Activated naive CD8-positive, alpha-beta T cell treated with anti-CD3 and anti-CD28 coated beads, Interleukin-2, amount 10 ng/mL, durations not matched to agents 7 days and 5 days (primary cell): ENCODE measurements at regions not wholly inside any gene's neighbourhood (a gene's known extent, or its start where the extent isn't known, plus 50 kb on each side); places are given as distances from the start of the nearest gene placed in this dataset.

Experiments
- ATAC-seq: fragments of 150-1000 bp; cut with Tn5 transposase; one replicate; pipeline ENCODE4 v1.10.0; 2021; ENCODE audit warnings: low read depth, moderate library complexity
- POLR2A ChIA-PET: fragments of 350-600 bp; sonication (Branson Sonifier 250); formaldehyde crosslinking; loops from one replicate; lab custom pipeline; 2021; ENCODE audit warnings: antibody characterized with exemption; lab: Charles Lee
- DNase-seq: peaks from one replicate; pipeline ENCODE4 v3.0.0; 2021
- H3K27ac Mint-ChIP-seq: one replicate; pipeline ENCODE4 v1.8.0; 2022; ENCODE audit warnings: mild to moderate bottlenecking, mixed read lengths
- H3K27me3 Mint-ChIP-seq: one replicate; pipeline ENCODE4 v1.8.0; 2022; ENCODE audit warnings: mild to moderate bottlenecking, moderate library complexity, mixed read lengths
- H3K36me3 Mint-ChIP-seq: one replicate; pipeline ENCODE4 v1.8.0; 2021; ENCODE audit warnings: mild to moderate bottlenecking, mixed read lengths
- H3K4me1 Mint-ChIP-seq: one replicate; pipeline ENCODE4 v1.8.0; 2021; ENCODE audit warnings: mixed read lengths
- H3K4me3 Mint-ChIP-seq: one replicate; pipeline ENCODE4 v1.8.0; 2022; ENCODE audit warnings: mild to moderate bottlenecking, moderate library complexity, mixed read lengths
- H3K9me3 Mint-ChIP-seq: one replicate; pipeline ENCODE4 v1.8.0; 2021; ENCODE audit warnings: mixed read lengths

GRCh38 chr3:107112356-107112755, 264.9 kb upstream of the CCDC54 start:
- POLR2A ChIA-PET, result no interaction called here
- H3K27me3 Mint-ChIP-seq, result no peaks in the 10 kb centered on the region
- H3K4me1 Mint-ChIP-seq, result no peaks in the 10 kb centered on the region
- H3K9me3 Mint-ChIP-seq, result no peaks in the 10 kb centered on the region
- ATAC-seq, result no peak
- no peak overlapping the region for H3K4me3 Mint-ChIP-seq
- H3K27ac Mint-ChIP-seq, result no peak overlapping the region
- DNase-seq, result no peak
- H3K36me3 Mint-ChIP-seq, result no peaks in the 10 kb centered on the region

GRCh38 chr3:107116251-107116650, 261.0 kb upstream of the CCDC54 start:
- Mint-ChIP-seq H3K4me1 (no peaks in the 10 kb centered on the region), H3K9me3 (no peaks in the 10 kb centered on the region), H3K36me3 (no peaks in the 10 kb centered on the region), H3K4me3 (no peak overlapping the region), H3K27ac (no peak overlapping the region), H3K27me3 (peaks cover 7% of the 10 kb centered on the region)
- DNase-seq (no peak), ATAC-seq (no peak)
- POLR2A ChIA-PET, result no interaction called here

- H3K36me3 Mint-ChIP-seq, result no peaks in the 10 kb centered on the region
- H3K4me3 Mint-ChIP-seq, result no peak overlapping the region
- ATAC-seq (no peak), DNase-seq (no peak)
- H3K27me3 Mint-ChIP-seq, result peaks cover 10% of the 10 kb centered on the region
- no peaks in the 10 kb centered on the region for H3K9me3 Mint-ChIP-seq
- POLR2A ChIA-PET, result no interaction called here
- H3K27ac Mint-ChIP-seq, result no peak overlapping the region
- no peaks in the 10 kb centered on the region for H3K4me1 Mint-ChIP-seq
Observed at GRCh38 chr3:107117156-107117555, 260.1 kb upstream of the CCDC54 start.

- no peaks in the 10 kb centered on the region for H3K9me3 Mint-ChIP-seq
- DNase-seq (no peak), ATAC-seq (no peak)
- POLR2A ChIA-PET, result no interaction called here
- H3K36me3 Mint-ChIP-seq, result no peaks in the 10 kb centered on the region
- H3K27ac Mint-ChIP-seq, result no peak overlapping the region
- H3K4me1 Mint-ChIP-seq, result no peaks in the 10 kb centered on the region
- H3K27me3 Mint-ChIP-seq, result peaks cover 13% of the 10 kb centered on the region
- H3K4me3 Mint-ChIP-seq, result no peak overlapping the region
Observed at GRCh38 chr3:107117922-107118536, 259.2 kb upstream of the CCDC54 start.

GRCh38 chr3:107124885-107125284, 252.4 kb upstream of the CCDC54 start:
- H3K27me3 Mint-ChIP-seq, result peaks cover 20% of the 10 kb centered on the region
- H3K9me3 Mint-ChIP-seq, result peaks cover under 1% of the 10 kb centered on the region
- POLR2A ChIA-PET, result no interaction called here
- H3K4me3 Mint-ChIP-seq, result no peak overlapping the region
- H3K36me3 Mint-ChIP-seq, result no peaks in the 10 kb centered on the region
- ATAC-seq (no peak), DNase-seq (no peak)
- H3K4me1 Mint-ChIP-seq, result no peaks in the 10 kb centered on the region
- no peak overlapping the region for H3K27ac Mint-ChIP-seq

- POLR2A ChIA-PET, result no interaction called here
- H3K4me3 Mint-ChIP-seq, result no peak overlapping the region
- no peak overlapping the region for H3K27ac Mint-ChIP-seq
- H3K36me3 Mint-ChIP-seq, result no peaks in the 10 kb centered on the region
- ATAC-seq (no peak), DNase-seq (no peak)
- H3K4me1 Mint-ChIP-seq, result no peaks in the 10 kb centered on the region
- peaks cover 8% of the 10 kb centered on the region for H3K9me3 Mint-ChIP-seq
- H3K27me3 Mint-ChIP-seq, result peaks cover 7% of the 10 kb centered on the region
Observed at GRCh38 chr3:107128946-107129345, 248.3 kb upstream of the CCDC54 start.

GRCh38 chr3:107130089-107130700, 247.0 kb upstream of the CCDC54 start:
- H3K27ac Mint-ChIP-seq, result no peak overlapping the region
- ATAC-seq, result no peak
- H3K36me3 Mint-ChIP-seq, result no peaks in the 10 kb centered on the region
- DNase-seq, result no peak
- H3K27me3 Mint-ChIP-seq, result peaks cover under 1% of the 10 kb centered on the region
- no peak overlapping the region for H3K4me3 Mint-ChIP-seq
- H3K4me1 Mint-ChIP-seq, result no peaks in the 10 kb centered on the region
- POLR2A ChIA-PET, result no interaction called here
- H3K9me3 Mint-ChIP-seq, result peaks cover 8% of the 10 kb centered on the region

- DNase-seq (no peak), ATAC-seq (no peak)
- POLR2A ChIA-PET, result no interaction called here
- H3K4me3 Mint-ChIP-seq, result no peak overlapping the region
- H3K4me1 Mint-ChIP-seq, result no peaks in the 10 kb centered on the region
- no peaks in the 10 kb centered on the region for H3K36me3 Mint-ChIP-seq
- H3K27ac Mint-ChIP-seq, result no peak overlapping the region
- H3K27me3 Mint-ChIP-seq, result no peaks in the 10 kb centered on the region
- H3K9me3 Mint-ChIP-seq, result peaks cover 8% of the 10 kb centered on the region
Observed at GRCh38 chr3:107132674-107133073, 244.6 kb upstream of the CCDC54 start.

- Mint-ChIP-seq H3K27me3 (no peaks in the 10 kb centered on the region), H3K4me1 (no peaks in the 10 kb centered on the region), H3K9me3 (peaks cover 8% of the 10 kb centered on the region), H3K36me3 (no peaks in the 10 kb centered on the region), H3K4me3 (no peak overlapping the region), H3K27ac (no peak overlapping the region)
- DNase-seq (no peak), ATAC-seq (no peak)
- POLR2A ChIA-PET, result no interaction called here
Observed at GRCh38 chr3:107133891-107134290, 243.3 kb upstream of the CCDC54 start.

- no peak overlapping the region for H3K4me3 Mint-ChIP-seq
- DNase-seq (no peak), ATAC-seq (no peak)
- H3K27me3 Mint-ChIP-seq, result no peaks in the 10 kb centered on the region
- no peaks in the 10 kb centered on the region for H3K4me1 Mint-ChIP-seq
- H3K9me3 Mint-ChIP-seq, result peaks cover 9% of the 10 kb centered on the region
- POLR2A ChIA-PET, result no interaction called here
- no peak overlapping the region for H3K27ac Mint-ChIP-seq
- H3K36me3 Mint-ChIP-seq, result no peaks in the 10 kb centered on the region
Observed at GRCh38 chr3:107142171-107142570, 235.1 kb upstream of the CCDC54 start.

GRCh38 chr3:107142786-107143575, 234.3 kb upstream of the CCDC54 start:
- ATAC-seq (no peak), DNase-seq (no peak)
- Mint-ChIP-seq H3K9me3 (peaks cover 9% of the 10 kb centered on the region), H3K4me1 (no peaks in the 10 kb centered on the region), H3K4me3 (no peak overlapping the region), H3K36me3 (no peaks in the 10 kb centered on the region), H3K27me3 (no peaks in the 10 kb centered on the region), H3K27ac (no peak overlapping the region)
- POLR2A ChIA-PET, result no interaction called here

GRCh38 chr3:107150675-107151074, 226.6 kb upstream of the CCDC54 start:
- no peak overlapping the region for H3K27ac Mint-ChIP-seq
- H3K27me3 Mint-ChIP-seq, result no peaks in the 10 kb centered on the region

GRCh38 chr3:107153981-107154380, 223.3 kb upstream of the CCDC54 start:
- Mint-ChIP-seq H3K4me3 (no peak overlapping the region), H3K27ac (no peak overlapping the region), H3K36me3 (no peaks in the 10 kb centered on the region), H3K9me3 (peaks cover 15% of the 10 kb centered on the region), H3K4me1 (no peaks in the 10 kb centered on the region), H3K27me3 (no peaks in the 10 kb centered on the region)
- POLR2A ChIA-PET, result no interaction called here
- no peak for DNase-seq
- ATAC-seq, result no peak

More at GRCh38 chr3:107150675-107151074, 226.6 kb upstream of the CCDC54 start:
- Mint-ChIP-seq H3K9me3 (peaks cover 2% of the 10 kb centered on the region), H3K4me3 (no peak overlapping the region), H3K36me3 (no peaks in the 10 kb centered on the region), H3K4me1 (no peaks in the 10 kb centered on the region)
- POLR2A ChIA-PET, result no interaction called here
- DNase-seq (no peak), ATAC-seq (no peak)

- DNase-seq (no peak), ATAC-seq (no peak)
- H3K27ac Mint-ChIP-seq, result no peak overlapping the region
- H3K4me3 Mint-ChIP-seq, result no peak overlapping the region
- no peaks in the 10 kb centered on the region for H3K36me3 Mint-ChIP-seq
- POLR2A ChIA-PET, result no interaction called here
- H3K4me1 Mint-ChIP-seq, result no peaks in the 10 kb centered on the region
- H3K9me3 Mint-ChIP-seq, result peaks cover 8% of the 10 kb centered on the region
- no peaks in the 10 kb centered on the region for H3K27me3 Mint-ChIP-seq
Observed at GRCh38 chr3:107172411-107172810, 204.8 kb upstream of the CCDC54 start.
